Panc1 (cell line): ENCODE measurements at regions not wholly inside any gene's neighbourhood (a gene's known extent, or its start where the extent isn't known, plus 50 kb on each side); places are given as distances from the start of the nearest gene placed in this dataset.

ENCODE experiments used
- CTCF ChIP-seq: fragments of 450-650 bp; IDR thresholded peaks from 2 replicates; pipeline ENCODE4 v1.5.1; 2017; ENCODE audit warnings: mild to moderate bottlenecking
- POLR2AphosphoS5 ChIP-seq: IDR thresholded peaks from 2 replicates; pipeline ENCODE4 v1.6.1; 2012; ENCODE audit warnings: mild to moderate bottlenecking, low read depth, low read length, moderate library complexity
- REST ChIP-seq, 2 experiments: IDR thresholded peaks; 2 replicates each; pipeline ENCODE4 v1.6.1; 2011 to 2012; ENCODE audit warnings: low read depth in 2 of 2, control low read depth in 1 of 2, low read length in 1 of 2, mild to moderate bottlenecking in 1 of 2, moderate library complexity in 1 of 2; ENCODE audit not compliant: insufficient read depth in 1 of 2
- SIN3A ChIP-seq: IDR thresholded peaks from 2 replicates; pipeline ENCODE4 v1.6.1; 2012; ENCODE audit warnings: low read depth, mild to moderate bottlenecking, low read length, moderate library complexity, borderline replicate concordance; ENCODE audit not compliant: insufficient read depth
- TCF7L2 ChIP-seq: IDR thresholded peaks from 2 replicates; pipeline ENCODE4 v1.6.1; 2011; ENCODE audit warnings: mild to moderate bottlenecking, low read depth, low read length, inconsistent platforms

- TF ChIP-seq CTCF (no peak), REST (IDR thresholded peaks at IDR 0.05; ENCODE audit: insufficient read depth in 1 of 2, low read depth in 2 of 2, low read length in 1 of 2) (no peak), POLR2AphosphoS5 (no peak), TCF7L2 (no peak), SIN3A (no peak)
Observed at GRCh38 chrX:4762196-4762595, 1048.7 kb upstream of the PRKX start.
